ENCODE measurements at regions not wholly inside any gene's neighbourhood (a gene's known extent, or its start where the extent isn't known, plus 50 kb on each side); places are given as distances from the start of the nearest gene placed in this dataset.

DNA sequence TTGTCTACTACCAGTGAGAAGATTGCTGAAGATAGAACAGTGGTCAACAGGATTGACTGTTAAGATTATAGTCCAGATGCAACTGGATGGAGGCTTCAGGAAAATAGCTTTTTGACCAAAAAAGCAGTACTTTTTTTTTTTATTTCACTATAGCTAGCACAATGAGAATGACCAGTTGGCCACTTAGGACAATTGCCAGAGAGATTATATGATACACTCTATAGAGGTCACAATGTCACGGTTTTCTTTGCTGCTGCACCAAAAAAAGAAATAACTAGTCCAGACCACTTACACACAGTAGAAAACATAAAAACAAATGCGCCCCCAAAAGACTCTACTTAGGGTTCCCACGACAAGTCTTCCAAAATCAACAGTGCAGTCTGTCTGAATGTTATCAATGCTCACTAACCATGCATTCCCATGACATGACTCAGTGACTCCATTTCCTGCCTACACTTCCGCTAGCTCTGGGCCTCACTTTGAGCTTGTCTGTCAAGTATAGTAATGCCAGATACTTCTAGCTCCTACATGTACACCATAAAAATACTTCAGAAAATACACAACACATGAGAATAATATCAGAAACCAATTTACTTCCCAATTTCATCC lies 209.1 kb upstream of the STARD13 start:
- no peak for DNase-seq
- intact Hi-C loops (cut with DNase I, micrococcal nuclease), result no loop called here
- no peak for ATAC-seq

DNA sequence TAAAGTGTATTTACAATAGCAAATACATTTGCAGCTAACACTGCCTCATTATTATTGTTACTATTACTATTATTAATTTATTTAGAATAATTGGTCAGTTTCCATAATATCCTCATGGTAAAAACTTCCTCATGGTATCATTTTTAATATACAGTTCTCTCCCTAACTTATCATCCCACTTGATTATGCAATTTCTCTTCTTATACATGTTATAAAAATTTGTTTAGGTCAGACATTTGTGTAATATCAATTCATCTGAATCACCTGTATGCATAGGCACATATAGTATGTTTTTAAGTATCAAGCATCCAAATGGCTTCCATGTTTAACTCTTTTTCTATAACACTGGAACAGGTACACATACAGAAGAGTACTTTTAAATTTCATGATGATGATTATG lies 210.8 kb upstream of the STARD13 start:
- no peak for DNase-seq
- intact Hi-C loops (cut with DNase I, micrococcal nuclease), result no loop called here
- no peak for ATAC-seq

DNA sequence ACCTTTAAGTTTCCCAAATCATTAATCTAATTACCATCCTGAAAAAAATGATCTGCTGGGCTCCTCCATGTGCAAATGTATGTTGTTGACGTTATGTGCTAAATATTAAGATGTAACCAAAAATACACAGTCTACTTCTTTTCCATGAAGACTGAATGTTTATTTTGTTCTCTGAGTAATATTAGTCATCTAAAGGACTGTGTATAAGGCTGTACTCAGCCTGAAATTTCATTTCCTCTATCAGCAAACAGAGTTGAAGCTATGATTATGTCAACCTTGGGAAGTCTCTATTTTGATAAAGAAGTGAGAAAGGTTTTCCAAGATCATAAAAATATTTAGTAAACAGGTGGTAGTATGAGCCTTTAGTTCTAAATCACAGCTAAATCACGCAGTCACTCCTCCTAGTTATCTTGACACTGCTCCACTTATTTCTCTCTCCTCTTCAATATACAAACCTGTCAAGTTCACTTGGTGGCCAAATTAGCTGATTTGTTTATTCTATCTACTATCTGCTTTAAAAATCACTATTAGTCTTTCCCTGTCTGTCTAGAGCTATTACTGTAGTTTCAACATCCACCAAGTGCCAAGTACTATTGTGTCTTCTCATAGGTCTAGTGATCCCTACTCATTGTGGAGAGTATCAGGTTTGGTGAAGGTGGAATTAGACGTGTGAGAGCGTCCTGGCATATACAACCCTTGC lies 211.7 kb upstream of the STARD13 start:
- DNase-seq (no peak), ATAC-seq (no peak)
- intact Hi-C loops (cut with DNase I, micrococcal nuclease), result no loop called here

DNA sequence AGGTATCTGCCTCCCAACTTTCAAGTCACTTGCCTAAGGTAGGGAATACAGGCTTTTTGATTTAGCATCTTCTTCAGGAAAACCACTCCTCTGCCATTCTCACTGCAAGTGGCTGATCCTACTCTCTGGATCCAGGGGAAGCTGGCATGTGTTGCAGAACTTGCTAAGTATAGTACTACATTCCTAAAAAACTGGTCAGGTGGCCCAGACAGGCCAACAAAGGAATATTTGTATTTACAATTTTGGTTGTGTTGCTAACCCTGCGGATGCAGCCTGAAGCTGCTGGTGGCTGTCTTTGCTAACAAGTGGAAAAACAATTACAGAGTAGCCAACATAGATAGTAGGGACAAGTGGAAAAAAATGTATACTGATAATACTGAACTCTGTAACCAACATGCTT lies 222.5 kb upstream of the STARD13 start:
- no peak for DNase-seq
- intact Hi-C loops (cut with DNase I, micrococcal nuclease), result no loop called here
- ATAC-seq, result no peak

DNA sequence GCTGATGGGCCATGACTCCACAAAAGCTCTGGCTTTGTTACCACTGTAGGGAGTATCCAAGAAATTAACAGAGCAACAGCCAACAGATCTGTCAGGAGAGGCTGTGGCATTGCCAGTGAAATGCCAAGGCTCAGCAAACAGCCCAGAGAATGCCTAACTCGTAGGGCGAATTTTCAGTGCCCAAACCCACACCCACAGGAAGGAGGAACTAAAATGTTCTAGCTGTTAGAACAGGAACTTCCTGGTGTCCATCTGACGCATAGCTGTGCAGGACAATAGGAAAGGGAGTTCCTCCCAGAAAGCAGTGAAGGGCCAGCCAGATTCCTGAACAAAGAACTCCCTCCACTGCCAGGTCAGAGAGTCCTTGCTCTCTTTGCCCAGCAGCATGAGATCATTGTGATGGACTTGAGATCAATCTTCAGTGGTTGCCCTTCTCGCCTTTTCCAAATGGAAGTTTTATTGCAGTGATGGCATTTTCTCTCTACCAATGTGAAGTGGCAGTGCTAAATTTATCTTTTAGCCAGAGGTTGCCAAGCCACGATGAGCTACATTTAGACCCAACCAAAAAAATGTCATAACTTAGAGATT lies 224.2 kb upstream of the STARD13 start:
- peak; percentile 16 to 41 for DNase-seq
- intact Hi-C loops (cut with DNase I, micrococcal nuclease), result no loop called here
- peak; percentile 95 for ATAC-seq

DNA sequence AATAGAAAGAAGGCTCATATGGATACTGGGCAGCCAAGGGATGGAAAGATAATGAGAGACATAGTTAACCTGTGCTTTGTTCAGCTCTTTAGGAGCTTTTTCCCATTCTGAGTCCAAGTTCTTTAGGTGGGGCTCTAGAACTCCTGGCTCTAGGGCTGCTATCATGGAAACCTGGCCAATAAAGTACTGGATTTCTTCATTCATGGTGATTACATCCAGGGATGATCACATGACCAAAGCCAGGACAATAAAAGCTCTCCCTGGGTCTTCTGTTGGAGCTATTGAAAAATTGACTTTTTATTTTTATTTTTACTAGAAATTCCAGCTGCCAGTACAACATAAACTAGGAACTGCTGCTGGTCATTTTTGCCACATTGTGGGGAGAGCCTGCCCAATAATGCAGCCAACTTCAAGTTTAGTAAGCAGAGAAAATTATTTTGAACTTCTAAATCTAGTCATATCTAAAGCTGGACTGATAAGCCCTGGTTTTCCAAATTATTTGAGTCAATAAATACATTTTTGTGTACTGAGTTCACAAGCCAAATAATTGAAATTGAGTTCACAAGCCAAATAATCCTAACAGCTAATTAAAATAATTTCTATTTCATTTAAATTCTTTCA lies 224.9 kb upstream of the STARD13 start:
- intact Hi-C loops (cut with DNase I, micrococcal nuclease), result no loop called here
- ATAC-seq, result no peak
- DNase-seq, result no peak

DNA sequence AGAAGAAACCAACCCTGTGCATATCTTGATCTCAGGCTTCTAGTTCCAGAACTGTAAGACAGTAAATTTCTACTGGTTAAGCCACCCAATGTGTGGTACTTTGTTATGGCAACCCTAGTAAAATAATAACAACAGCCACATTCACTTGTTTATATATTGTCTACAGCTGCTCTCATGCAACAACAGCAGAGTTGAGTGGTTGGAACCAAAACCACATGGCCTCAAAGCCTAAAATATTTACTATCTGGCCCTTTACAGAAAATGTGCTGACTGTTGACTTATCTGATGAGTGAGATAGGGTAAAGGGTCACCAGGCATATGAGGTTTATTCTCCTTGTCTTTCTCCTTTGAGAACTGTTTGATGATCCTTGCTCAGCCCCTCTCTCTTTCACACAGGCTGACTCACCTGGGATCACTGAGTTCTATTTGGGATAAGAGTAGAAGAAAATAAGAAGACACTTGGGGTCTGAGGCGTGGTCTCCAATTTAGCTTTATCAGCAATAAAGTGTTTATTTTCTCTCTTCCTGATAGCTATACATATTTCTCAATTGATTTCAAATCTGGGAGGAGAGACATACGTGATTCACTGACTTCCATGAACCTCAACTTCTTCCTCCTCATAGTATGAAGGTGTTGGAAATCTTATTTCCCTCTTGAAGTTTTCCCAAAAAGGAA lies 227.5 kb upstream of the STARD13 start:
- ATAC-seq, result no peak
- no peak for DNase-seq
- intact Hi-C loops (cut with DNase I, micrococcal nuclease), result no loop called here

DNA sequence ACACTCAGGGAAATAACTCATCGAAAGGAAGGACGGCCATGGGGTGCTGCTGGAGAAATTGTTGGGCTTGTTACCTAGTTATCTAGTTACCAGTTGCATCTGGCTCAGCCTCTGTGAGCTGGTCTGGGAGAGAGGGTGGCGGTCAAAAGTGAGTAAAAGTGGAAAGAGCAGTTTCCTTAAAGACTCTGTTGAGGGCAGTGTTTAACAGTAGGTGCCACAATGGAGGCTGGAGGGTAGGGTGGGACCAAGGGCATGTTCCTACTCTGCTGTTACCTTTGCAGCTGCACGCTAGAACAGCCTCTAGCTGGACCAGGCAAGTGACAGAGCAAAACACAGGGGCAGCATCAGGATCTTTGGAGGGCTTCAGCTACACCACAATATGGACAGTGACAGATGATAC lies 228.8 kb upstream of the STARD13 start:
- peak; percentile 34 for ATAC-seq
- no peak for DNase-seq
- intact Hi-C loops (cut with DNase I, micrococcal nuclease), result no loop called here

DNA sequence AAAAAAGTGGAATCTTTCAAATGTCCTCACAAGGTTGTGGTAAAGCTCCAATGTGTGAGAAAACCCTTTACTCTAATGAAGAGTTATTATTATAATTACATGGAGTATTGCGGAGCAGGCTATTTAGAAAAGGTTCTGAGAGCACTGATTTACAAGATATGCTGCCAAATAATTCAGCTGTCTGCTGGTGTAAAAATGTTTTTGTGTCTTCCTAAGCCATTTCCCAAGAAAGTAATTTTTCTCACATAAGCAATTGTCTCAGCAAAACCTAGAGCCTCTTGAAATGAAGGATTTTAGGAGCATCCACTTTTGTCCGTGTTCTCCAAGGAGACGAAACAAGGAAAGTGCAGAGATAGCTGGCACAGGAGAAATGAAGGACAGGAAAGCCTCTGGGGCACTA lies 229.6 kb upstream of the STARD13 start:
- ATAC-seq, result no peak
- intact Hi-C loops (cut with DNase I, micrococcal nuclease), result no loop called here
- DNase-seq, result no peak

DNA sequence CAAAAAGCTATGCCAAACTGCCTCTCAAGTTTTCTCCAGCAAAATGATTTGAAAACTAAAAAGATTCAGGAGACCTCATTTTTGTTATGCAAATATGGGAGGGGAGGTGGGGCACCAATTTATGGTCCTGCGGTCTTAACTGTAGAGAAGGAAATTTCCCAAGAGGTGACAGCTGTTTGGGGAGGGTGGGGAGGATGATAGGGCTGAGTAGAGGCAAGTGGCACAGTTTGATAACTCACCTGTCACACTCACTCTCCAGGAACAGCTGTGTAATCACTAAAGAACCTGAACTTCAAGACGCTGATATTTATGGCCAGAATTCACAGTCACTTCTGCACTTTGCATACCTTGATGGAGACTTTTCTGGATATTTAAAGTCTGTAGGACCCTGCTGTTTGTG lies 232.9 kb upstream of the STARD13 start:
- no peak for DNase-seq
- intact Hi-C loops (cut with DNase I, micrococcal nuclease), result no loop called here
- ATAC-seq, result peak; percentile 50

DNA sequence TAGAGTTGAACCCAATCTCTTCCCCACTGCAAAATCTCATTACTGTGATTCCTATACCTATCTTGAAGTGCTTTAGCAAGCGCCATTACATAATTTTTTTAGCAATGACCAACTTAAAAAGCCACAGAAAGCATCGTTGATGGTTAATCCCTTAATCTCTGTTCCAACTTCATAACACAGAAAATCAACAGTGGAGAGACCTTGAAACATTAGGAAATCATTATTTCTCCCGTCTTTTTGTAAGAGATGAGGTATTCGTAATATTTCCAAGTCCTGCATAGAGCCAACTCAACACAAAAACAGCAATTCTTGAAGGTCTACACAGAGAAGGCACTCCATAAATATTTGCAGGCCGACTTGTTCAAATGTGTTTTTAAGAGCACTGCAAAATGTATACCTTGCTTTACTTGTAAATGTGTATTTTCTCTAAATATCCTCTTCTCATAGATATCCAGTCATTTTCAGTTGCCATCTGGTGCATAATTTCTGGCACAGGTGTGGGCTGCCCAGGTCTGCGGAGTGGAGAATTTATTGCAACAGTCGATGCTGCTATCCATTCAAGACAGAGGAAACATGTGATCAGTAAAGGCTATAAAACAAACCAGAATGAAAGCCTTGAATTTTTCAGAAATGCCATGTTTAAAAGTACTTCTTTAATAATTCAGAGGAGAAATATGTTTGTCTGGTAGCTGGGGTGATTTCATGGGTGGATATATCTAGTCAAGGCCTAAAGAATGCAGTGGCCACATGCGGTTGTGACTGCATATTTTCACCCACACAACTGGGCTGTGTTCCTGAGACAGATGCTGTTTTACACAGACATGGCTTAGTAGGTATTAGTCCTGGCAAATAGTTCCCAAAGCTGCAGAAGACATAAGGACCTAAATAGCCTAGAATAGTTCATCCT lies 234.3 kb upstream of the STARD13 start:
- ATAC-seq (no peak), DNase-seq (no peak)
- intact Hi-C loops (cut with DNase I, micrococcal nuclease), result no loop called here

DNA sequence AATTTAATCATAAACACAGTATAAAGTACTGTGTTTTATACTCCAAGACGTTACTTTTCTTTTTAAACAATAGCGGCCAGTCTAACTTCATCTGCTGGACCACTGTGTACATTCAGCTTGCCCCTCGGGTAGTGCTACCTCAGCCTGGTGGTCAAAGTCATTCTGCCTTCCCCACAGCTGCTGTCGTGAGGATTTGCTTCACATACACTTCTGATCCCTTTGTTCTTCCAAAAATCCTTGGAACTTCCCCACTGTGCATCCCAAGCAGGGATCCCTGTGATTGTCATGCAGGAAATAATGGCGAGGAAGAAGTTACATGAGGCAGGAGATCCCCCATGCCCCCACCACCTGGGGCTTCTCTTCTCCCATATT lies 234.9 kb upstream of the STARD13 start:
- DNase-seq (no peak), ATAC-seq (no peak)
- intact Hi-C loops (cut with DNase I, micrococcal nuclease), result no loop called here

DNA sequence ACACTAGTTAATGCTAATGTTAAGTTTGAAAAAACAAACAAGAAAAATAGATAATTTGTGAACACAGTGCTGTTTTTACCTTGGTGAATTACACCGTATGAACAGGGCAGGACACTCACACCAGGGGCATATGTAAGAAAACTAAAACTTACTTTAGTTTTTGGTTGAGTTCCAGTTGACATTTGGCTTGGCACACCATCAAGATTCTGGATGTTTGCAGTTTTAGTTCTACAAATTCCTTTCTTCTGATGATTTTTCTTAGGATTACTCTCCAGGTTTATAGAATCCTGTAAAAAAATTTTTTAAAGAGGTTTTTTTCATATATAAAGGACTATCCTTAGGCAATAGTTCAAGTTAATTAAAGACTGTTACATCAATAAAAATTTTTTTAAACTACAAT lies 238.5 kb upstream of the STARD13 start:
- DNase-seq (no peak), ATAC-seq (no peak)
- intact Hi-C loops (cut with DNase I, micrococcal nuclease), result no loop called here

DNA sequence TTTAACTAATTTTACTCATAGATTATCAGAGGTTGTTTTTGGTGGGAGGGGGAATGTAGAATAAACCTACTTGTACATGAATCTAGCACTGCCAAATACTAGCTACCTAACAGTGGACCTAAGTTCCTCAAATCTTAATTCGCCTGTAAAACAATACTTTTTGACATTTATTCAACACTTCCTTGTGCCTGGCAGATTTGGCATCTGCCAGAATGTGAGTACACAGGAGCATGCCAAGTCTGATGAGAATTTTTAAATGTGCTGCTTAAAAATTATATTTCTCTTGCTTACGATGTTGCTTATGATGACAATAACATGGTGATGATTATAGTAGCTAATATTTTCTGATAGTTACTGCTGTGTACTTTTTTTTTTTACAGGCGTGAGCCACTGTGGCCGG lies 240.2 kb upstream of the STARD13 start:
- no peak for DNase-seq
- no peak for ATAC-seq

DNA sequence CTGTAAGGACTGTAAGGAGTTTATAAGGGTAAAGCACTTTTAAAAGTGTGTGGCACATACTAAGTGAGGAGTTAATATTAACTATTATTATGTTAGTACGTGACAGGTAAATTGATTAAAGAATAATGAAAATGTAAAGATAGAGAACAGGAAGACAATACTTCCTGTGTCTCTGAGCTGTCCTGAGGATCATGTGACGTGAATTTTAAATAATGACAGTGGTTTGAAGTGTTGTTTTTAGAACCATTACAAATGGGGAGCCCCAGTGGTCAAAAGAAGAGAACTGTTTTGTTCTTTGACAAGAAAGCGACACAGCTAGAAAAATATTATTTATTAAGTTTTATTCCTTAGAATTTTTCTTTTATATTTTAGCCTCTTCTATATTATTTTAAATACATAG lies 241.2 kb upstream of the STARD13 start:
- intact Hi-C loops (cut with DNase I, micrococcal nuclease), result no loop called here
- no peak for ATAC-seq

More for the DNA sequence above, 240.2 kb upstream of the STARD13 start:
- intact Hi-C loops (cut with DNase I, micrococcal nuclease), result no loop called here

DNA sequence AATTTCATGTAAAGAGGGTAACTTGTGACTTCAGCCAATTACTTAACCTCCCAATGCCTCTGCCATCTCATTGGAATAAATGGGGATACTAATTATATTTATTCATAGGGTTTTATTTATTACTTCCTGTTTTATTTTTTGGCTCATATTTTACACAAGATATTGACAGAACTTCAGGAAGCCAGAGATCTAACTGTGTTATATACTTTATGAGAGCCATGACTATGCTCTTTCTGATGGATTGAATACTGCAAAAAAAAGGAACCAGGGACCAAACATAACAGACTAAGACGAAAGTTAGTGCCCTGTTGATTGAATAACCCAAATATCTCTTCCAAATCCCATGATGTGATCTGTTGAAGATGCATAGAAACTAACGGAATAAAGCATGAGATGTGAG lies 243.3 kb upstream of the STARD13 start:
- no peak for ATAC-seq
- intact Hi-C loops (cut with DNase I, micrococcal nuclease), result no loop called here
- no peak for DNase-seq

More for the DNA sequence above, 241.2 kb upstream of the STARD13 start:
- DNase-seq, result no peak

DNA sequence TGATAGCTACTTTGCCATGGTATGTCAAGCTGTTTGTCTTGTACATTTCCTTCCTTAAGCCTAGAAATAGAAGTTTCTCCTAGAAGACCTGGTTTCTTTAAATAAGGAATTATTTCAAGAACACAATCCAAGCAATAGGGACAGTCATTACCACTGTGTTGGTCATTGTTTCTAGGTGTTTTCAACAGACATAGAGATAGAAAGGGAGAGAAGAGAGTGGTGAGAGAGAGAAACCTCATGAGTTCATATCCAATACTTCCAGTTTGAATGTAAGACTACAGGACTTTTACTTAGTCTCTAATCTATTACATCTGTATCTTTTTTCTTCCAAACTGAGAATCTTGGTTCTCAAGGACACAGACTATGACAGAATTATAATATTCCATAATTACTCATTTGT lies 245.9 kb upstream of the STARD13 start:
- DNase-seq (no peak), ATAC-seq (no peak)
- intact Hi-C loops (cut with DNase I, micrococcal nuclease), result loop anchor here in 1 of 2 donors (10.0 kb wide), 1 partner anchor 247 kb away; the partner anchor contains the start of gene STARD13

DNA sequence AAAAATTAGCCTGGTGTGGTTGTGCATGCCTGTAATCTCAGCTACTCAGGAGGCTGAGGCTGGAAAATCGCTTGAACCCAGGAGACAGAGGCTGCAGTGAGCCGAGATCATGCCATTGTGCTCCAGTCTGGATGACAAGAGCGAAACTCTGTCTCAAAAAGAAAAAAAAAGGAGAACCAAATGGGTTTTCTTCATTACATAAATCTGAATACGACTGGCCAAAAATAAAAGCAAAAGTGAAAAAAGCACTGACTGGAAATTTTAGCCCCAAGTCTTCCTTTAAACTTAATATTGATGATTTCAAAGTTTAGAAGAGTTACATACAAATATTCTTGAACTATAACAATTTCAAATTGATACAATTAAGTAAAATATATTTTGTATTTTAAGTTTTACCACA lies 249.5 kb upstream of the STARD13 start:
- ATAC-seq (no peak), DNase-seq (no peak)
- intact Hi-C loops (cut with DNase I, micrococcal nuclease), result loop anchor here in 1 of 2 donors (10.0 kb wide), 1 partner anchor 250 kb away; the partner anchor contains the start of gene STARD13

All from left colon (tissue), 2 donors.